HEK293 (cell line): ENCODE measurements at regions not wholly inside any gene's neighbourhood (a gene's known extent, or its start where the extent isn't known, plus 50 kb on each side); places are given as distances from the start of the nearest gene placed in this dataset.
"Not testable (repeated sequence)": the region's sequence is repeated elsewhere in the genome, so short reads cannot be mapped to it uniquely, and the experiment has no call there.

Experiments
- CTCF ChIA-PET: fragments of 350-600 bp; formaldehyde crosslinking; extraction: SDS; loops from one replicate; lab custom pipeline; 2021; ENCODE audit warnings: antibody characterized with exemption; lab: Yijun Ruan, JAX
- POLR2A ChIA-PET: fragments of 300-600 bp; formaldehyde crosslinking; extraction: SDS; loops from one replicate; lab custom pipeline; 2020; ENCODE audit warnings: antibody characterized with exemption, inconsistent platforms; lab: Yijun Ruan, JAX
- H3K27ac ChIP-seq: fragments of 200-500 bp; sonication (Bioruptor generic); 2 replicates; pipeline ENCODE4 v1.5.1; 2014; ENCODE audit warnings: low read depth, low read length, control low read depth, inconsistent platforms; ENCODE audit errors: extremely low read depth
- H3K36me3 ChIP-seq, 2 experiments: fragments of 200-500 bp in 1 of 2; sonication (Bioruptor generic) in 1 of 2; 1 replicate in 1 of 2; 2 replicates in 1 of 2; pipeline ENCODE4 v1.5.1; 2014 to 2017; ENCODE audit warnings: inconsistent platforms in 2 of 2, low read length in 2 of 2; ENCODE audit not compliant: control insufficient read depth in 2 of 2, insufficient read depth in 1 of 2
- H3K4me1 ChIP-seq: fragments of 200-500 bp; sonication (Bioruptor generic); 2 replicates; pipeline ENCODE4 v1.5.1; 2014; ENCODE audit warnings: mild to moderate bottlenecking, low read length, inconsistent platforms; ENCODE audit not compliant: control insufficient read depth, insufficient read depth
- H3K4me3 ChIP-seq: 2 replicates; pipeline ENCODE4 v1.5.1; 2011; ENCODE audit warnings: low read depth, mild to moderate bottlenecking, control low read depth, low read length, moderate library complexity
- H3K9me3 ChIP-seq: fragments of 200-500 bp; sonication (Bioruptor generic); 2 replicates; pipeline ENCODE4 v1.5.1; 2014; ENCODE audit warnings: low read depth, low read length, inconsistent platforms; ENCODE audit not compliant: control insufficient read depth, insufficient read depth
- BCL11B ChIP-seq: fragments of 450-650 bp; formaldehyde crosslinking; IDR thresholded peaks from 2 replicates; pipeline ENCODE4 v1.5.1; 2016; ENCODE audit warnings: low read depth, missing biosample characterization, missing genetic modification characterization
- GLIS2 ChIP-seq: fragments of 450-650 bp; formaldehyde crosslinking; IDR thresholded peaks from 2 replicates; pipeline ENCODE4 v1.5.1; 2016; ENCODE audit warnings: missing biosample characterization, missing genetic modification characterization
- KLF1 ChIP-seq: fragments of 450-650 bp; formaldehyde crosslinking; IDR thresholded peaks from 2 replicates; pipeline ENCODE4 v1.5.1; 2016; ENCODE audit warnings: missing biosample characterization, missing genetic modification characterization
- TCF7L2 ChIP-seq: IDR thresholded peaks from 2 replicates; pipeline ENCODE4 v1.6.1; 2011; ENCODE audit warnings: low read depth, mild to moderate bottlenecking, inconsistent platforms, low read length, moderate library complexity, borderline replicate concordance
- ZBTB7A ChIP-seq: fragments of 450-650 bp; formaldehyde crosslinking; IDR thresholded peaks from 2 replicates; pipeline ENCODE4 v1.5.1; 2016; ENCODE audit warnings: low read depth, missing biosample characterization, missing genetic modification characterization
- ZFP41 ChIP-seq: fragments of 450-650 bp; formaldehyde crosslinking; IDR thresholded peaks from 2 replicates; pipeline ENCODE4 v1.5.1; 2016; ENCODE audit warnings: missing biosample characterization, missing genetic modification characterization, borderline replicate concordance
- ZNF121 ChIP-seq: fragments of 450-650 bp; formaldehyde crosslinking; IDR thresholded peaks from 2 replicates; pipeline ENCODE4 v1.5.1; 2016; ENCODE audit warnings: missing biosample characterization, missing genetic modification characterization
- ZNF221 ChIP-seq: fragments of 450-650 bp; formaldehyde crosslinking; IDR thresholded peaks from 2 replicates; pipeline ENCODE4 v1.5.1; 2017; ENCODE audit warnings: missing biosample characterization, missing genetic modification characterization, borderline replicate concordance
- ZNF223 ChIP-seq: fragments of 450-650 bp; formaldehyde crosslinking; IDR thresholded peaks from 2 replicates; pipeline ENCODE4 v1.5.1; 2016; ENCODE audit warnings: missing biosample characterization, missing genetic modification characterization
- ZNF248 ChIP-seq: fragments of 450-650 bp; formaldehyde crosslinking; IDR thresholded peaks from 2 replicates; pipeline ENCODE4 v1.5.1; 2017; ENCODE audit warnings: missing biosample characterization, missing genetic modification characterization
- ZNF311 ChIP-seq: fragments of 450-650 bp; formaldehyde crosslinking; IDR thresholded peaks from 2 replicates; pipeline ENCODE4 v1.5.1; 2017; ENCODE audit warnings: missing biosample characterization, missing genetic modification characterization, borderline replicate concordance
- ZNF341 ChIP-seq: fragments of 450-650 bp; formaldehyde crosslinking; IDR thresholded peaks from 2 replicates; pipeline ENCODE4; 2016; ENCODE audit warnings: low read depth, missing biosample characterization, missing genetic modification characterization
- ZNF423 ChIP-seq: fragments of 450-650 bp; formaldehyde crosslinking; IDR thresholded peaks from 2 replicates; pipeline ENCODE4 v1.5.1; 2016; ENCODE audit warnings: missing biosample characterization, missing genetic modification characterization
- ZNF621 ChIP-seq: fragments of 450-650 bp; formaldehyde crosslinking; IDR thresholded peaks from 2 replicates; pipeline ENCODE4 v1.5.1; 2017; ENCODE audit warnings: missing biosample characterization, missing genetic modification characterization
- ZNF701 ChIP-seq: fragments of 450-650 bp; formaldehyde crosslinking; IDR thresholded peaks from 2 replicates; pipeline ENCODE4 v1.5.1; 2016; ENCODE audit warnings: missing biosample characterization, missing genetic modification characterization
- TF ChIP-seq, protein P1 (sequence below): fragments of 450-650 bp; formaldehyde crosslinking; IDR thresholded peaks from 2 replicates; pipeline ENCODE4 v1.5.1; 2016; ENCODE audit warnings: missing biosample characterization, missing genetic modification characterization
- TF ChIP-seq, protein P2 (sequence below): fragments of 450-650 bp; formaldehyde crosslinking; IDR thresholded peaks from 2 replicates; pipeline ENCODE4 v1.5.0; 2017; ENCODE audit warnings: missing biosample characterization, missing genetic modification characterization, borderline replicate concordance
- TF ChIP-seq, protein P3 (sequence below): fragments of 450-650 bp; IDR thresholded peaks from 2 replicates; pipeline ENCODE4 v1.5.1; 2018; ENCODE audit warnings: missing biosample characterization, mild to moderate bottlenecking, missing genetic modification characterization
- TF ChIP-seq, protein P4 (sequence below): fragments of 450-650 bp; formaldehyde crosslinking; IDR thresholded peaks from 2 replicates; pipeline ENCODE4 v1.5.1; 2016; ENCODE audit warnings: missing biosample characterization, missing genetic modification characterization
- TF ChIP-seq, protein P5 (sequence below): fragments of 450-650 bp; formaldehyde crosslinking; IDR thresholded peaks from 2 replicates; pipeline ENCODE4 v1.5.1; 2016; ENCODE audit warnings: missing biosample characterization, missing genetic modification characterization

DNA sequence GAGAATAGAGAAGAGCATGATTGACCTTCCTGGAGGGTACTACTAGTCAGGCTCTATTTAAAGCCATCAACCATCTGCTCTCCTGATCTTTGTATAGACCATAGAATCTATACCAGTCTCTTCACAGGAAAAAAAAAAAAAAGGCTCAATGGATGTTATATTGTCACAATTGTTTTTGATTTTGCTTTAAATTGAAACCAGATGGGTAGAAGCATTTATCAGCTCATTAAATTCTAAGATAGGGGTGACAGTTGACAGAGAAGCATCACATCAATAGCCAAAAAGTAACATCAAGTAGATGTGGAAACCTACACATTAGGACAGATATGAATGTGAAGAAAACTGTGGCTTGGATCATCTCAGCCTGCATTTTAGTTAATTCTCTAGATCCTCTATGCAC, 558.9 kb upstream of the MBL2 start:
- ChIA-PET POLR2A (no interaction called here), CTCF (no interaction called here)
- H3K27ac ChIP-seq = no peak overlapping the region
- H3K4me1 ChIP-seq = no peaks in the 10 kb centered on the region
- no peak for TF ChIP-seq ZNF121 (tag by site-specific recombination)
- no peak for TF ChIP-seq KLF1 (tag by site-specific recombination)
- TF ChIP-seq ZNF248 (tag by site-specific recombination) = no peak
- H3K36me3 ChIP-seq = no peaks in the 10 kb centered on the region
- no peak overlapping the region for H3K4me3 ChIP-seq
- H3K9me3 ChIP-seq = no peaks in the 10 kb centered on the region

DNA sequence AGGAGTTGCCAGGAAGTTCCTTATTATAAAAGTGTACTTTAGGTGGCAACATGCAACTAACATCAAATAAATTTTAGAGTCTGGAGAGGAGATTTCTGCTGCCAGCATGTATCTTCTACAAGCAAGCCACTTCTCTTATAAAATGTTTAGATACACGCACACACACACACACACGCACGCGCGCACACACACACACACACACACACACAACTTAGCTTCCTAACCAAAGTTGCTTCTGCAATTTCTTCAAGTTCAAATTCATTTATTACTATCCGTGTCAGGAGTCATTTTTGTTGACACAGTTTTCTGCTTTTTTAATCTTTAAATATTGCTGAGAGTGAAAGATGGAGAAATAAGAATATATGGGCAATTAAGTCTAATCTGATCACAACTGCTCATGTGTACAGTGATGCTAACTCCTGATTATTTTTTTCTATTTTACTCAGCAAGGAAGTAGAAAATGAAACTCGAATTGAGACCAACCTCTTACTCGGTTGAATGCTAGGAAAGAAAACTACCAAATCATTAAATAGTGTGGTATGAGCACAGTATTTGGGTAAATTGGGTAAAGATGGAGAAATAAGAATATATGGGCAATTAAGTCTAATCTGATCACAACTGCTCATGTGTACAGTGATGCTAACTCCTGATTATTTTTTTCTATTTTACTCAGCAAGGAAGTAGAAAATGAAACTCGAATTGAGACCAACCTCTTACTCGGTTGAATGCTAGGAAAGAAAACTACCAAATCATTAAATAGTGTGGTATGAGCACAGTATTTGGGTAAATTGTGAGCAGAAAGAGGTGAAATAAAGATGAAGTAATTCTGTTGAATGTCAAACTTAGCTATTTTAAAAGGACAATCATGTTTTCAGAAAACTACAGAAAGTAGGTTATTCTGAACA, 554.1 kb upstream of the MBL2 start:
- H3K36me3 ChIP-seq, H3K4me3 ChIP-seq, H3K27ac ChIP-seq, CTCF ChIA-PET, H3K9me3 ChIP-seq, H3K4me1 ChIP-seq, POLR2A ChIA-PET: not testable (repeated sequence)

DNA sequence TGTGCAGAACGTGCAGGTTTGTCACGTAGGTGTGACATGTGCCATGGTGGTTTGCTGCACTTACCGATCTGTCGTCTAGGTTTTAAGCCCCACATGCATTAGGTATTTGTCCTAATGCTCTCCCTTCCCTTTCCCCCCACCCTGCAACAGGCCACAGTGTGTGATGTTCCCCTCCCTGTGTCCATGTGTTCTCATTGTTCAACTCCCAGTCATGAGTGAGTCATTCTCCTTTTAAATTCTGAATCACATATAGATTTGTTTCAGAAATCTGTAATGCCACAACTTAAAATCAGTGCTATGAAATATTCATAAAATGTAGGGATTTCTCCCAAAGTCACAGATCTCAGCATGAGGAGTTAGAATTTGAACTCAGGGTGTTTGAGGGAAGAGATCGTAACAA, 552.5 kb upstream of the MBL2 start:
- no peaks in the 10 kb centered on the region for H3K4me1 ChIP-seq
- ChIA-PET CTCF (no interaction called here), POLR2A (no interaction called here)
- H3K27ac ChIP-seq = no peak overlapping the region
- no peaks in the 10 kb centered on the region for H3K9me3 ChIP-seq
- H3K36me3 ChIP-seq = no peaks in the 10 kb centered on the region
- no peak overlapping the region for H3K4me3 ChIP-seq
- TF ChIP-seq ZNF341 (tag by site-specific recombination) (no peak), ZNF311 (no peak), GLIS2 (no peak), ZNF221 (tag by site-specific recombination) (no peak), ZNF621 (tag by site-specific recombination) (no peak), BCL11B (tag by site-specific recombination) (no peak), ZNF223 (tag by site-specific recombination) (no peak), TCF7L2 (no peak), ZBTB7A (no peak), ZNF423 (tag by site-specific recombination) (no peak), ZFP41 (tag by site-specific recombination) (no peak), ZNF701 (no peak)
- TF ChIP-seq, protein P1, sequence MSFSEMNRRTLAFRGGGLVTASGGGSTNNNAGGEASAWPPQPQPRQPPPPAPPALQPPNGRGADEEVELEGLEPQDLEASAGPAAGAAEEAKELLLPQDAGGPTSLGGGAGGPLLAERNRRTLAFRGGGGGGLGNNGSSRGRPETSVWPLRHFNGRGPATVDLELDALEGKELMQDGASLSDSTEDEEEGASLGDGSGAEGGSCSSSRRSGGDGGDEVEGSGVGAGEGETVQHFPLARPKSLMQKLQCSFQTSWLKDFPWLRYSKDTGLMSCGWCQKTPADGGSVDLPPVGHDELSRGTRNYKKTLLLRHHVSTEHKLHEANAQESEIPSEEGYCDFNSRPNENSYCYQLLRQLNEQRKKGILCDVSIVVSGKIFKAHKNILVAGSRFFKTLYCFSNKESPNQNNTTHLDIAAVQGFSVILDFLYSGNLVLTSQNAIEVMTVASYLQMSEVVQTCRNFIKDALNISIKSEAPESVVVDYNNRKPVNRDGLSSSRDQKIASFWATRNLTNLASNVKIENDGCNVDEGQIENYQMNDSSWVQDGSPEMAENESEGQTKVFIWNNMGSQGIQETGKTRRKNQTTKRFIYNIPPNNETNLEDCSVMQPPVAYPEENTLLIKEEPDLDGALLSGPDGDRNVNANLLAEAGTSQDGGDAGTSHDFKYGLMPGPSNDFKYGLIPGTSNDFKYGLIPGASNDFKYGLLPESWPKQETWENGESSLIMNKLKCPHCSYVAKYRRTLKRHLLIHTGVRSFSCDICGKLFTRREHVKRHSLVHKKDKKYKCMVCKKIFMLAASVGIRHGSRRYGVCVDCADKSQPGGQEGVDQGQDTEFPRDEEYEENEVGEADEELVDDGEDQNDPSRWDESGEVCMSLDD (tag by site-specific recombination) = no peak
- TF ChIP-seq, protein P2, sequence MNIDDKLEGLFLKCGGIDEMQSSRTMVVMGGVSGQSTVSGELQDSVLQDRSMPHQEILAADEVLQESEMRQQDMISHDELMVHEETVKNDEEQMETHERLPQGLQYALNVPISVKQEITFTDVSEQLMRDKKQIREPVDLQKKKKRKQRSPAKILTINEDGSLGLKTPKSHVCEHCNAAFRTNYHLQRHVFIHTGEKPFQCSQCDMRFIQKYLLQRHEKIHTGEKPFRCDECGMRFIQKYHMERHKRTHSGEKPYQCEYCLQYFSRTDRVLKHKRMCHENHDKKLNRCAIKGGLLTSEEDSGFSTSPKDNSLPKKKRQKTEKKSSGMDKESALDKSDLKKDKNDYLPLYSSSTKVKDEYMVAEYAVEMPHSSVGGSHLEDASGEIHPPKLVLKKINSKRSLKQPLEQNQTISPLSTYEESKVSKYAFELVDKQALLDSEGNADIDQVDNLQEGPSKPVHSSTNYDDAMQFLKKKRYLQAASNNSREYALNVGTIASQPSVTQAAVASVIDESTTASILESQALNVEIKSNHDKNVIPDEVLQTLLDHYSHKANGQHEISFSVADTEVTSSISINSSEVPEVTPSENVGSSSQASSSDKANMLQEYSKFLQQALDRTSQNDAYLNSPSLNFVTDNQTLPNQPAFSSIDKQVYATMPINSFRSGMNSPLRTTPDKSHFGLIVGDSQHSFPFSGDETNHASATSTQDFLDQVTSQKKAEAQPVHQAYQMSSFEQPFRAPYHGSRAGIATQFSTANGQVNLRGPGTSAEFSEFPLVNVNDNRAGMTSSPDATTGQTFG (tag by site-specific recombination) = no peak
- TF ChIP-seq, protein P3, sequence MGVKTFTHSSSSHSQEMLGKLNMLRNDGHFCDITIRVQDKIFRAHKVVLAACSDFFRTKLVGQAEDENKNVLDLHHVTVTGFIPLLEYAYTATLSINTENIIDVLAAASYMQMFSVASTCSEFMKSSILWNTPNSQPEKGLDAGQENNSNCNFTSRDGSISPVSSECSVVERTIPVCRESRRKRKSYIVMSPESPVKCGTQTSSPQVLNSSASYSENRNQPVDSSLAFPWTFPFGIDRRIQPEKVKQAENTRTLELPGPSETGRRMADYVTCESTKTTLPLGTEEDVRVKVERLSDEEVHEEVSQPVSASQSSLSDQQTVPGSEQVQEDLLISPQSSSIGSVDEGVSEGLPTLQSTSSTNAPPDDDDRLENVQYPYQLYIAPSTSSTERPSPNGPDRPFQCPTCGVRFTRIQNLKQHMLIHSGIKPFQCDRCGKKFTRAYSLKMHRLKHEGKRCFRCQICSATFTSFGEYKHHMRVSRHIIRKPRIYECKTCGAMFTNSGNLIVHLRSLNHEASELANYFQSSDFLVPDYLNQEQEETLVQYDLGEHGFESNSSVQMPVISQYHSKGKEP (tag by site-specific recombination) = no peak
- TF ChIP-seq, protein P4, sequence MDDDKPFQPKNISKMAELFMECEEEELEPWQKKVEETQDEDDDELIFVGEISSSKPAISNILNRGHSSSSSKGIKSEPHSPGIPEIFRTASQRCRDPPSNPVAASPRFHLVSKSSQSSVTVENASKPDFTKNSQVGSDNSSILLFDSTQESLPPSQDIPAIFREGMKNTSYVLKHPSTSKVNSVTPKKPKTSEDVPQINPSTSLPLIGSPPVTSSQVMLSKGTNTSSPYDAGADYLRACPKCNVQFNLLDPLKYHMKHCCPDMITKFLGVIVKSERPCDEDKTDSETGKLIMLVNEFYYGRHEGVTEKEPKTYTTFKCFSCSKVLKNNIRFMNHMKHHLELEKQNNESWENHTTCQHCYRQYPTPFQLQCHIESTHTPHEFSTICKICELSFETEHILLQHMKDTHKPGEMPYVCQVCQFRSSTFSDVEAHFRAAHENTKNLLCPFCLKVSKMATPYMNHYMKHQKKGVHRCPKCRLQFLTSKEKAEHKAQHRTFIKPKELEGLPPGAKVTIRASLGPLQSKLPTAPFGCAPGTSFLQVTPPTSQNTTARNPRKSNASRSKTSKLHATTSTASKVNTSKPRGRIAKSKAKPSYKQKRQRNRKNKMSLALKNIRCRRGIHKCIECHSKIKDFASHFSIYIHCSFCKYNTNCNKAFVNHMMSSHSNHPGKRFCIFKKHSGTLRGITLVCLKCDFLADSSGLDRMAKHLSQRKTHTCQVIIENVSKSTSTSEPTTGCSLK (tag by site-specific recombination) = no peak
- TF ChIP-seq, protein P5, sequence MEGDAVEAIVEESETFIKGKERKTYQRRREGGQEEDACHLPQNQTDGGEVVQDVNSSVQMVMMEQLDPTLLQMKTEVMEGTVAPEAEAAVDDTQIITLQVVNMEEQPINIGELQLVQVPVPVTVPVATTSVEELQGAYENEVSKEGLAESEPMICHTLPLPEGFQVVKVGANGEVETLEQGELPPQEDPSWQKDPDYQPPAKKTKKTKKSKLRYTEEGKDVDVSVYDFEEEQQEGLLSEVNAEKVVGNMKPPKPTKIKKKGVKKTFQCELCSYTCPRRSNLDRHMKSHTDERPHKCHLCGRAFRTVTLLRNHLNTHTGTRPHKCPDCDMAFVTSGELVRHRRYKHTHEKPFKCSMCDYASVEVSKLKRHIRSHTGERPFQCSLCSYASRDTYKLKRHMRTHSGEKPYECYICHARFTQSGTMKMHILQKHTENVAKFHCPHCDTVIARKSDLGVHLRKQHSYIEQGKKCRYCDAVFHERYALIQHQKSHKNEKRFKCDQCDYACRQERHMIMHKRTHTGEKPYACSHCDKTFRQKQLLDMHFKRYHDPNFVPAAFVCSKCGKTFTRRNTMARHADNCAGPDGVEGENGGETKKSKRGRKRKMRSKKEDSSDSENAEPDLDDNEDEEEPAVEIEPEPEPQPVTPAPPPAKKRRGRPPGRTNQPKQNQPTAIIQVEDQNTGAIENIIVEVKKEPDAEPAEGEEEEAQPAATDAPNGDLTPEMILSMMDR = no peak
